SK-N-MC (cell line): ENCODE measurements at regions not wholly inside any gene's neighbourhood (a gene's known extent, or its start where the extent isn't known, plus 50 kb on each side); places are given as distances from the start of the nearest gene placed in this dataset.
"Not testable (repeated sequence)": the region's sequence is repeated elsewhere in the genome, so short reads cannot be mapped to it uniquely, and the experiment has no call there.

Experiments used
- EZH2 ChIP-seq: fragments of 200-600 bp; sonication (generic); IDR thresholded peaks from one replicate; pipeline ENCODE4 v1.6.1; 2017; ENCODE audit warnings: antibody characterized with exemption
- POLR2AphosphoS5 ChIP-seq: IDR thresholded peaks from 2 replicates; pipeline ENCODE4 v1.6.1; 2012; ENCODE audit warnings: mild to moderate bottlenecking, low read depth, low read length, borderline replicate concordance

GRCh38 chr2:63725212-63725611 lies 116.5 kb upstream of the UGP2 start:
- TF ChIP-seq POLR2AphosphoS5, EZH2: not testable (repeated sequence)
